GM12878 (cell line): ENCODE measurements at regions not wholly inside any gene's neighbourhood (a gene's known extent, or its start where the extent isn't known, plus 50 kb on each side); places are given as distances from the start of the nearest gene placed in this dataset.

Source experiments
- ATAC-seq: fragments of 200-7000 bp; cut with Tn5 transposase; 3 replicates; pipeline ENCODE4 v1.9.1; 2020; ENCODE audit warnings: mild to moderate bottlenecking, moderate library complexity
- BruUV-seq: library from RNA; stranded (reverse); fragments of 400-500 nt; replicated peaks from 2 replicates; lab custom pipeline; 2021; lab: Mats Ljungman, UMichigan
- CTCF ChIA-PET: fragments of 300-600 bp; sonication (Branson Sonifier 250); formaldehyde crosslinking; extraction: SDS; loops from one replicate; lab custom pipeline; 2021; ENCODE audit warnings: inconsistent platforms; lab: Yijun Ruan, JAX
- POLR2A ChIA-PET: fragments of 350-600 bp; formaldehyde crosslinking; extraction: SDS; loops from one replicate; lab custom pipeline; 2021; ENCODE audit warnings: inconsistent platforms; lab: Charles Lee
- RAD21 ChIA-PET: fragments of 300-600 bp; sonication (Branson Sonifier 250); formaldehyde crosslinking; loops from one replicate; lab custom pipeline; 2023; ENCODE audit warnings: antibody characterized with exemption; ENCODE audit not compliant: unreplicated experiment; lab: Charles Lee
- SMC1A ChIA-PET: fragments of 300-600 bp; sonication (Branson Sonifier 250); formaldehyde crosslinking; loops from one replicate; lab custom pipeline; 2023; ENCODE audit not compliant: unreplicated experiment, uncharacterized antibody; lab: Charles Lee
- DNase-seq: peaks from one replicate; pipeline ENCODE4 v3.0.0-alpha.2; 2011; ENCODE audit warnings: low read depth, low spot score
- FAIRE-seq: peaks from 3 replicates; lab custom pipeline; 2011; peaks lifted over from hg19 to GRCh38; lab: Jason Lieb, UNC
- H2AFZ ChIP-seq: 2 replicates; pipeline ENCODE4 v1.6.0; 2011; ENCODE audit warnings: low read depth, low read length, control low read depth; ENCODE audit not compliant: control insufficient read depth
- H3K27ac ChIP-seq: 2 replicates; pipeline ENCODE4 v1.5.1; 2011; ENCODE audit warnings: control low read depth; ENCODE audit not compliant: control insufficient read depth, insufficient read depth
- H3K27me3 ChIP-seq, 2 experiments: replicated peaks in 1 of 2; 2 replicates each; pipeline versions ENCODE4 v1.6.0 to v1.6.1; 2011; ENCODE audit warnings: low read length in 1 of 2; ENCODE audit not compliant: control insufficient read depth in 2 of 2, insufficient read depth in 2 of 2
- H3K36me3 ChIP-seq, 2 experiments: 2 replicates each; pipeline ENCODE4 v1.5.1; 2011; ENCODE audit warnings: low read length in 1 of 2; ENCODE audit not compliant: control insufficient read depth in 2 of 2, insufficient read depth in 2 of 2
- H3K4me1 ChIP-seq: 2 replicates; pipeline ENCODE4 v1.6.1; 2011; ENCODE audit warnings: mild to moderate bottlenecking, low read length, moderate library complexity, mixed read lengths; ENCODE audit not compliant: control insufficient read depth, insufficient read depth
- H3K4me2 ChIP-seq: 2 replicates; pipeline ENCODE4 v1.6.0; 2011; ENCODE audit warnings: control low read depth; ENCODE audit not compliant: control insufficient read depth, insufficient read depth
- H3K4me3 ChIP-seq: fragments of 200-600 bp; sonication (generic); 2 replicates; pipeline ENCODE4 v1.5.1; 2016
- H3K79me2 ChIP-seq: 2 replicates; pipeline ENCODE4 v1.6.0; 2011; ENCODE audit warnings: low read length; ENCODE audit not compliant: control insufficient read depth, insufficient read depth
- H3K9ac ChIP-seq: 2 replicates; pipeline ENCODE4 v1.8.0; 2011; ENCODE audit warnings: low read length, control low read depth, mixed read lengths; ENCODE audit not compliant: control insufficient read depth, insufficient read depth
- H3K9me3 ChIP-seq: replicated peaks from 3 replicates; pipeline ENCODE4 v1.5.1; 2011; ENCODE audit warnings: mild to moderate bottlenecking, low read length; ENCODE audit not compliant: control insufficient read depth, insufficient read depth
- H4K20me1 ChIP-seq: 2 replicates; pipeline ENCODE4 v1.6.0; 2011; ENCODE audit not compliant: control insufficient read depth, insufficient read depth
- E2F4 ChIP-seq: IDR thresholded peaks from 2 replicates; pipeline ENCODE4 v1.6.1; 2012; ENCODE audit warnings: low read depth, low read length, improper control_type of control experiment
- FOS ChIP-seq: IDR thresholded peaks from 3 replicates; pipeline ENCODE4 v1.6.1; 2011; ENCODE audit warnings: borderline replicate concordance; ENCODE audit not compliant: insufficient read length; ENCODE audit errors: extremely low read depth
- HCFC1 ChIP-seq: fragments of 150-350 bp; IDR thresholded peaks from 2 replicates; pipeline ENCODE4 v1.6.1; 2014; ENCODE audit warnings: low read length
- IRF3 ChIP-seq: fragments of 450-650 bp; IDR thresholded peaks from 2 replicates; pipeline ENCODE4 v1.6.1; 2014; ENCODE audit warnings: mild to moderate bottlenecking
- KLF5 ChIP-seq: fragments of 450-650 bp; IDR thresholded peaks from 2 replicates; pipeline ENCODE4 v1.6.1; 2014; ENCODE audit warnings: mild to moderate bottlenecking; ENCODE audit not compliant: partially characterized antibody
- SIX5 ChIP-seq: IDR thresholded peaks from 2 replicates; pipeline ENCODE4 v1.6.1; 2011; ENCODE audit warnings: mild to moderate bottlenecking, low read depth, low read length, moderate library complexity; ENCODE audit not compliant: severe bottlenecking
- WGBS: methylation state at CpG from one replicate; pipeline ENCODE4 v1.1.6; 2016; ENCODE audit warnings: low lambda C conversion rate; ENCODE audit not compliant: insufficient replicate concordance, insufficient coverage; ENCODE audit errors: missing lambda C conversion rate; 5-methylcytosine and 5-hydroxymethylcytosine counted together
- in situ Hi-C: fragments of 300-500 bp; cut with MboI; formaldehyde crosslinking; loops from 9 replicates; pipeline ENCODE4 v1.14.3; 2018; ENCODE audit warnings: mixed read lengths
- intact Hi-C: fragments of 100-400 bp; cut with micrococcal nuclease; formaldehyde crosslinking; loops from one replicate; pipeline ENCODE4 v1.14.2; 2022; ENCODE audit not compliant: unreplicated experiment
- TF ChIP-seq, protein P1 (sequence below): IDR thresholded peaks from 2 replicates; pipeline ENCODE4 v1.6.1; 2011; ENCODE audit warnings: low read depth, mild to moderate bottlenecking, low read length, moderate library complexity, borderline replicate concordance; ENCODE audit errors: extremely low read depth
- TF ChIP-seq, protein P2 (sequence below): fragments of 450-650 bp; IDR thresholded peaks from 2 replicates; pipeline ENCODE4 v1.6.1; 2017; ENCODE audit warnings: mild to moderate bottlenecking, low read depth, inconsistent platforms; ENCODE audit not compliant: poor library complexity, severe bottlenecking
- TF ChIP-seq, protein P3 (sequence below): IDR thresholded peaks from 2 replicates; pipeline ENCODE4 v1.6.1; 2011; ENCODE audit warnings: borderline replicate concordance, low read depth, mild to moderate bottlenecking, moderate library complexity, mixed read lengths, low read length; ENCODE audit not compliant: insufficient read depth; ENCODE audit errors: extremely low read length

GRCh38 chr15:87741350-87741749, 515.2 kb downstream of the NTRK3 start:
- ATAC-seq (no peak), DNase-seq (no peak), FAIRE-seq (no peak)
- Histone ChIP-seq H2AFZ (no peak overlapping the region), H3K4me3 (no peak overlapping the region), H3K27me3 (no peaks in the 10 kb centered on the region), H3K27ac (no peak overlapping the region), H3K4me1 (no peaks in the 10 kb centered on the region), H3K9ac (no peak overlapping the region), H3K4me2 (no peak overlapping the region), H3K36me3 (no peaks in the 10 kb centered on the region), H3K79me2 (no peaks in the 10 kb centered on the region), H4K20me1 (no peaks in the 10 kb centered on the region), H3K9me3 (no peaks in the 10 kb centered on the region)
- WGBS = 26% methylated on average over 3 of the region's 3 CpGs
- TF ChIP-seq FOS (no peak), SIX5 (no peak), HCFC1 (no peak), KLF5 (no peak), IRF3 (no peak), E2F4 (no peak)
- TF ChIP-seq, protein P1, sequence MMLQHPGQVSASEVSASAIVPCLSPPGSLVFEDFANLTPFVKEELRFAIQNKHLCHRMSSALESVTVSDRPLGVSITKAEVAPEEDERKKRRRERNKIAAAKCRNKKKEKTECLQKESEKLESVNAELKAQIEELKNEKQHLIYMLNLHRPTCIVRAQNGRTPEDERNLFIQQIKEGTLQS = no peak
- TF ChIP-seq, protein P2, sequence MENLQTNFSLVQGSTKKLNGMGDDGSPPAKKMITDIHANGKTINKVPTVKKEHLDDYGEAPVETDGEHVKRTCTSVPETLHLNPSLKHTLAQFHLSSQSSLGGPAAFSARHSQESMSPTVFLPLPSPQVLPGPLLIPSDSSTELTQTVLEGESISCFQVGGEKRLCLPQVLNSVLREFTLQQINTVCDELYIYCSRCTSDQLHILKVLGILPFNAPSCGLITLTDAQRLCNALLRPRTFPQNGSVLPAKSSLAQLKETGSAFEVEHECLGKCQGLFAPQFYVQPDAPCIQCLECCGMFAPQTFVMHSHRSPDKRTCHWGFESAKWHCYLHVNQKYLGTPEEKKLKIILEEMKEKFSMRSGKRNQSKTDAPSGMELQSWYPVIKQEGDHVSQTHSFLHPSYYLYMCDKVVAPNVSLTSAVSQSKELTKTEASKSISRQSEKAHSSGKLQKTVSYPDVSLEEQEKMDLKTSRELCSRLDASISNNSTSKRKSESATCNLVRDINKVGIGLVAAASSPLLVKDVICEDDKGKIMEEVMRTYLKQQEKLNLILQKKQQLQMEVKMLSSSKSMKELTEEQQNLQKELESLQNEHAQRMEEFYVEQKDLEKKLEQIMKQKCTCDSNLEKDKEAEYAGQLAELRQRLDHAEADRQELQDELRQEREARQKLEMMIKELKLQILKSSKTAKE = no peak
- TF ChIP-seq, protein P3, sequence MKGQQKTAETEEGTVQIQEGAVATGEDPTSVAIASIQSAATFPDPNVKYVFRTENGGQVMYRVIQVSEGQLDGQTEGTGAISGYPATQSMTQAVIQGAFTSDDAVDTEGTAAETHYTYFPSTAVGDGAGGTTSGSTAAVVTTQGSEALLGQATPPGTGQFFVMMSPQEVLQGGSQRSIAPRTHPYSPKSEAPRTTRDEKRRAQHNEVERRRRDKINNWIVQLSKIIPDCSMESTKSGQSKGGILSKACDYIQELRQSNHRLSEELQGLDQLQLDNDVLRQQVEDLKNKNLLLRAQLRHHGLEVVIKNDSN = no peak
- ChIA-PET CTCF (no interaction called here), RAD21 (no interaction called here), POLR2A (no interaction called here), SMC1A (no interaction called here)
- intact Hi-C loops (no loop called here), in situ Hi-C loops (no loop called here)
- no TSS peak for BruUV-seq
